HFFc6 (cell line): ENCODE measurements at regions not wholly inside any gene's neighbourhood (a gene's known extent, or its start where the extent isn't known, plus 50 kb on each side); places are given as distances from the start of the nearest gene placed in this dataset.
A peak's percentile ranks its signal among the peaks of the same experiment; 100 is the strongest.

Experiments
- DNase-seq: peaks from one replicate; pipeline ENCODE4 v3.0.0-alpha.2; 2018
- H3K27ac Mint-ChIP-seq: 2 replicates; pipeline ENCODE4 v1.8.0; 2020; ENCODE audit warnings: mild to moderate bottlenecking, mixed read lengths
- H3K27me3 Mint-ChIP-seq: 2 replicates; pipeline ENCODE4 v1.8.0; 2021; ENCODE audit warnings: mild to moderate bottlenecking, moderate library complexity, mixed read lengths; ENCODE audit not compliant: insufficient read depth
- H3K36me3 Mint-ChIP-seq: 2 replicates; pipeline ENCODE4 v1.8.0; 2021; ENCODE audit warnings: low read depth, mixed read lengths
- H3K4me1 Mint-ChIP-seq: 2 replicates; pipeline ENCODE4 v1.8.0; 2020; ENCODE audit warnings: low read depth, mixed read lengths
- H3K4me3 Mint-ChIP-seq: 2 replicates; pipeline ENCODE4 v1.8.0; 2020; ENCODE audit warnings: mild to moderate bottlenecking, moderate library complexity, mixed read lengths
- H3K9me3 Mint-ChIP-seq: 2 replicates; pipeline ENCODE4 v1.8.0; 2020; ENCODE audit warnings: mild to moderate bottlenecking, mixed read lengths
- CTCF ChIP-seq: fragments of 200-600 bp; sonication (generic); IDR thresholded peaks from 2 replicates; pipeline ENCODE4 v1.5.0; 2021; ENCODE audit warnings: antibody characterized with exemption, mild to moderate bottlenecking

GRCh38 chr4:133996431-133997121 is 205.0 kb downstream of the PABPC4L start:
- Mint-ChIP-seq H3K9me3 (no peaks in the 10 kb centered on the region), H3K4me1 (peaks cover 13% of the 10 kb centered on the region; the same call in 1 of the 2 replicates), H3K27me3 (peaks cover 1% of the 10 kb centered on the region), H3K36me3 (no peaks in the 10 kb centered on the region), H3K27ac (no peak overlapping the region), H3K4me3 (no peak overlapping the region)
- no peak for DNase-seq
- TF ChIP-seq CTCF = no peak

GRCh38 chr4:133995243-133995960 is 206.2 kb downstream of the PABPC4L start:
- peaks cover 5% of the 10 kb centered on the region; the same call in 1 of the 2 replicates for H3K36me3 Mint-ChIP-seq
- DNase-seq = no peak
- H3K27me3 Mint-ChIP-seq = peaks cover 1% of the 10 kb centered on the region
- no peak for TF ChIP-seq CTCF
- H3K4me1 Mint-ChIP-seq = peaks cover 7% of the 10 kb centered on the region; the same call in 1 of the 2 replicates
- no peak overlapping the region for H3K27ac Mint-ChIP-seq
- H3K9me3 Mint-ChIP-seq = peaks cover 5% of the 10 kb centered on the region; the same call in 1 of the 2 replicates
- no peak overlapping the region for H3K4me3 Mint-ChIP-seq

GRCh38 chr4:133982533-133983224 is 218.9 kb downstream of the PABPC4L start:
- H3K4me3 Mint-ChIP-seq = peak overlapping the region; percentile 34; the same call in 1 of the 2 replicates
- H3K27me3 Mint-ChIP-seq = no peaks in the 10 kb centered on the region
- H3K4me1 Mint-ChIP-seq = peaks cover 15% of the 10 kb centered on the region; the same call in 1 of the 2 replicates
- no peaks in the 10 kb centered on the region for H3K36me3 Mint-ChIP-seq
- peak overlapping the region; percentile 40; the same call in 1 of the 2 replicates for H3K27ac Mint-ChIP-seq
- TF ChIP-seq CTCF = no peak
- peak; percentile 51 for DNase-seq
- no peaks in the 10 kb centered on the region for H3K9me3 Mint-ChIP-seq

GRCh38 chr4:133981327-133981726 is 220.3 kb downstream of the PABPC4L start:
- no peaks in the 10 kb centered on the region for H3K36me3 Mint-ChIP-seq
- H3K4me3 Mint-ChIP-seq = no peak overlapping the region
- peaks cover 15% of the 10 kb centered on the region; the same call in 1 of the 2 replicates for H3K4me1 Mint-ChIP-seq
- no peaks in the 10 kb centered on the region for H3K9me3 Mint-ChIP-seq
- DNase-seq = no peak
- no peaks in the 10 kb centered on the region for H3K27me3 Mint-ChIP-seq
- no peak overlapping the region for H3K27ac Mint-ChIP-seq
- TF ChIP-seq CTCF = no peak

GRCh38 chr4:133972586-133972985 is 229.0 kb downstream of the PABPC4L start:
- Mint-ChIP-seq H3K9me3 (no peaks in the 10 kb centered on the region), H3K27me3 (no peaks in the 10 kb centered on the region), H3K4me1 (peaks cover 9% of the 10 kb centered on the region; the same call in 1 of the 2 replicates)

More at GRCh38 chr4:133972586-133972985, 229.0 kb downstream of the PABPC4L start:
- no peak for DNase-seq
- Mint-ChIP-seq H3K4me3 (no peak overlapping the region), H3K36me3 (no peaks in the 10 kb centered on the region), H3K27ac (no peak overlapping the region)
- TF ChIP-seq CTCF = no peak
